OCI-LY1 (cell line): ENCODE measurements at regions not wholly inside any gene's neighbourhood (a gene's known extent, or its start where the extent isn't known, plus 50 kb on each side); places are given as distances from the start of the nearest gene placed in this dataset.

ENCODE experiments used
- CTCF ChIP-seq: fragments of 200-600 bp; sonication (generic), shearing (Covaris generic); IDR thresholded peaks from 2 replicates; pipeline ENCODE4 v1.5.1; 2017; ENCODE audit warnings: mild to moderate bottlenecking, antibody characterized with exemption, low read length, moderate library complexity, mixed read lengths
- EZH2 ChIP-seq: fragments of 200-600 bp; sonication (generic), shearing (Covaris generic); IDR thresholded peaks from 2 replicates; pipeline ENCODE4 v1.8.0; 2017; ENCODE audit warnings: borderline replicate concordance, mixed run types, mild to moderate bottlenecking, antibody characterized with exemption, low read length, moderate library complexity, mixed read lengths

- TF ChIP-seq CTCF (no peak), EZH2 (no peak)
Measured at GRCh38 chr13:54660277-54660676, 1631.7 kb downstream of the OLFM4 start.
